HepG2 (cell line): ENCODE measurements at regions not wholly inside any gene's neighbourhood (a gene's known extent, or its start where the extent isn't known, plus 50 kb on each side); places are given as distances from the start of the nearest gene placed in this dataset.
"Not testable (repeated sequence)": the region's sequence is repeated elsewhere in the genome, so short reads cannot be mapped to it uniquely, and the experiment has no call there.

ENCODE experiments used
- ATAC-seq: fragments of 200-7000 bp; cut with Tn5 transposase; 3 replicates; pipeline ENCODE4 v1.9.1; 2020; ENCODE audit warnings: mild to moderate bottlenecking, moderate library complexity
- BruUV-seq: library from RNA; stranded (reverse); fragments of 400-500 nt; replicated peaks from 2 replicates; lab custom pipeline; 2021; lab: Mats Ljungman, UMichigan
- CTCF ChIA-PET: fragments of 300-600 bp; formaldehyde crosslinking; extraction: SDS; loops from one replicate; lab custom pipeline; 2021; ENCODE audit warnings: low total read pairs, inconsistent platforms, low intra/inter-chr PET ratio; lab: Yijun Ruan, JAX
- POLR2A ChIA-PET: fragments of 350-600 bp; sonication (Branson Sonifier 250); formaldehyde crosslinking; loops from one replicate; lab custom pipeline; 2020; ENCODE audit warnings: antibody characterized with exemption, inconsistent platforms; lab: Yijun Ruan, JAX
- DNase-seq: peaks from one replicate; pipeline ENCODE4 v3.0.0-alpha.2; 2015; ENCODE audit warnings: low spot score
- FAIRE-seq: peaks from 3 replicates; lab custom pipeline; 2011; peaks lifted over from hg19 to GRCh38; lab: Jason Lieb, UNC
- H2AFZ ChIP-seq: one replicate; pipeline ENCODE4 v1.6.1; 2011; ENCODE audit warnings: low read length, inconsistent platforms
- H3K27ac ChIP-seq: fragments of 300-600 bp; 3 replicates; pipeline ENCODE4 v1.8.0; 2011; ENCODE audit warnings: mixed run types, mild to moderate bottlenecking, mixed read lengths, low read length, inconsistent platforms; ENCODE audit not compliant: insufficient read depth; ENCODE audit errors: extremely low read length
- H3K27me3 ChIP-seq, 2 experiments: fragments of 200-600 bp in 1 of 2; 2 replicates in 1 of 2; 3 replicates in 1 of 2; pipeline versions ENCODE4 v1.6.0 to v1.8.0; 2011; ENCODE audit warnings: low read length in 2 of 2, mild to moderate bottlenecking in 2 of 2, moderate library complexity in 2 of 2, inconsistent platforms in 1 of 2; ENCODE audit not compliant: insufficient read depth in 2 of 2, control insufficient read depth in 1 of 2
- H3K36me3 ChIP-seq, 2 experiments: fragments of 200-600 bp in 1 of 2; replicated peaks in 1 of 2; 2 replicates in 1 of 2; 3 replicates in 1 of 2; pipeline versions ENCODE4 v1.5.1 to v1.8.0; 2011; ENCODE audit warnings: low read length in 2 of 2, inconsistent platforms in 1 of 2; ENCODE audit not compliant: insufficient read depth in 2 of 2, control insufficient read depth in 1 of 2
- H3K4me1 ChIP-seq: 2 replicates; pipeline ENCODE4 v1.5.1; 2012; ENCODE audit warnings: low read length, inconsistent platforms; ENCODE audit not compliant: insufficient read depth
- H3K4me2 ChIP-seq: 2 replicates; pipeline ENCODE4 v1.6.0; 2011; ENCODE audit warnings: low read depth, low read length, inconsistent platforms
- H3K4me3 ChIP-seq, 3 experiments: fragments of 200-600 bp in 1 of 3; sonication (generic), shearing (Covaris generic) in 1 of 3; replicated peaks in 1 of 3; 2 replicates each; pipeline ENCODE4 v1.5.1; 2011 to 2016; ENCODE audit warnings: low read length in 3 of 3, inconsistent platforms in 2 of 3, low read depth in 2 of 3, mild to moderate bottlenecking in 2 of 3, control low read depth in 1 of 3, mixed read lengths in 1 of 3; ENCODE audit not compliant: insufficient read depth in 1 of 3
- H3K79me2 ChIP-seq: one replicate; pipeline ENCODE4 v1.6.1; 2011; ENCODE audit warnings: low read length, inconsistent platforms; ENCODE audit not compliant: insufficient read depth
- H3K9ac ChIP-seq: 2 replicates; pipeline ENCODE4 v1.6.0; 2011; ENCODE audit warnings: mild to moderate bottlenecking, low read depth, low read length, inconsistent platforms; ENCODE audit not compliant: insufficient read depth
- H3K9me3 ChIP-seq: 2 replicates; pipeline ENCODE4 v1.5.1; 2012; ENCODE audit warnings: mild to moderate bottlenecking, low read length
- H4K20me1 ChIP-seq: 2 replicates; pipeline ENCODE4 v1.6.0; 2011; ENCODE audit warnings: inconsistent platforms, mild to moderate bottlenecking, low read length, moderate library complexity; ENCODE audit not compliant: insufficient read depth
- ARNTL ChIP-seq: sonication (generic); formaldehyde crosslinking; IDR thresholded peaks from 2 replicates; pipeline ENCODE4 v1.4.0; 2020; ENCODE audit warnings: mild to moderate bottlenecking, missing genetic modification reagents
- CCDC6 ChIP-seq: sonication (generic); formaldehyde crosslinking; IDR thresholded peaks from 2 replicates; pipeline ENCODE4 v1.8.1; 2022; ENCODE audit warnings: mild to moderate bottlenecking, missing genetic modification reagents, moderate library complexity
- CEBPB ChIP-seq: IDR thresholded peaks from 2 replicates; pipeline ENCODE4 v1.6.1; 2011; ENCODE audit warnings: low read depth, low read length, improper control_type of control experiment, borderline replicate concordance
- CREM ChIP-seq, 2 experiments: sonication (generic) in 1 of 2; formaldehyde crosslinking in 1 of 2; IDR thresholded peaks; 2 replicates each; pipeline versions ENCODE4 v1.4.0 to v1.6.1; 2016 to 2020; ENCODE audit warnings: antibody characterized with exemption in 1 of 2, mild to moderate bottlenecking in 1 of 2, missing genetic modification reagents in 1 of 2
- FOSL2 ChIP-seq: sonication (generic); formaldehyde crosslinking; IDR thresholded peaks from 2 replicates; pipeline ENCODE4 v1.4.0; 2020; ENCODE audit warnings: missing genetic modification reagents
- POLR2AphosphoS2 ChIP-seq: IDR thresholded peaks from 2 replicates; pipeline ENCODE4 v1.6.1; 2011; ENCODE audit warnings: low read depth, low read length, improper control_type of control experiment
- RFXAP ChIP-seq: sonication (generic); formaldehyde crosslinking; IDR thresholded peaks from 2 replicates; pipeline ENCODE4 v1.4.0; 2020; ENCODE audit warnings: missing genetic modification reagents, borderline replicate concordance
- TFE3 ChIP-seq: IDR thresholded peaks from 2 replicates; pipeline ENCODE4 v1.6.1; 2016
- ZNF205 ChIP-seq: IDR thresholded peaks from 2 replicates; pipeline ENCODE4 v1.6.1; 2018; ENCODE audit warnings: missing biosample characterization, missing genetic modification reagents
- ZNF280B ChIP-seq: sonication (generic); formaldehyde crosslinking; IDR thresholded peaks from 2 replicates; pipeline ENCODE4 v1.5.0; 2020; ENCODE audit warnings: missing genetic modification reagents, mild to moderate bottlenecking, borderline replicate concordance
- ZNF468 ChIP-seq: sonication (generic); formaldehyde crosslinking; IDR thresholded peaks from 2 replicates; pipeline ENCODE4 v1.8.0; 2022; ENCODE audit warnings: mild to moderate bottlenecking, moderate library complexity, missing genetic modification reagents
- ZNF562 ChIP-seq: sonication (generic); formaldehyde crosslinking; IDR thresholded peaks from 2 replicates; pipeline ENCODE4 v1.8.0; 2022; ENCODE audit warnings: missing genetic modification reagents, borderline replicate concordance
- ZNF574 ChIP-seq: sonication (generic); formaldehyde crosslinking; IDR thresholded peaks from 2 replicates; pipeline ENCODE4 v1.4.0; 2020; ENCODE audit warnings: missing genetic modification reagents
- ZSCAN9 ChIP-seq: IDR thresholded peaks from 2 replicates; pipeline ENCODE4 v1.6.1; 2016; ENCODE audit warnings: borderline replicate concordance
- WGBS: methylation state at CpG from one replicate; pipeline ENCODE4 v1.1.6; 2017; ENCODE audit warnings: low lambda C conversion rate; 5-methylcytosine and 5-hydroxymethylcytosine counted together
- in situ Hi-C: cut with HindIII; loops from 2 replicates; pipeline ENCODE4 v1.10.0; 2017; ENCODE audit warnings: low pct_unique_long_range_greater_than_20kb; ENCODE audit not compliant: extremely low pct_ligation_motif_present
- intact Hi-C: fragments of 100-400 bp; cut with micrococcal nuclease; formaldehyde crosslinking; loops from one replicate; pipeline ENCODE4 v1.10.0; 2022; ENCODE audit not compliant: unreplicated experiment

DNA sequence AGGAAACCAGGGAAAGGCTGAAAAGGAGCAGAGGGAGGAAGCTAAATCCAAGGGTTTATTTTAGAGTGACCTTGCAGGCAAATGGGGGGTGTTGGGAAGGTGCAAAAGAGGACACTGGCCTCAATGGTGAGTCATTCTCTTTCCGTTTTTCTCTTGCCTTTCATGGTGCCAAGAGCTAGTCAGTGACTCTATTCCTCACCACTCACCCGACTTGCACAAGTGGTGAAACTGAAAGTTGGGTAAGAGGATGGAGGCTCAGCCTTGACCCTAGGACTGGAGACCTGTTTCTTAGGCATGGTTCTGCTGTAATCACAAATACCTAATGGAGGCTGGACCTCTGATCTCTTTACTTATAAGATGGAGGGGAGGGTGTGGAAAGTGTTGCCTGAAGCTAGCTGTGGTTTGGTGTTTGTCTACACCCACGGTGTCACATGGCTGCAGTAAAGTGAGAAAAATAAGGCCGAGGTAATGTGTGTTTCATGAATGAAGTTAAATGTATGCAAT is 67.3 kb upstream of the CREB3L1 start:
- Histone ChIP-seq H3K4me3 (no peak overlapping the region), H3K27ac (no peak overlapping the region), H3K4me2 (peak overlapping the region; percentile 43; the same call in 1 of the 2 replicates), H3K27me3 (peaks cover 0 to 9% of the 10 kb centered on the region in 2 experiments; a peak in 3 of 5 replicates), H3K9ac (no peak overlapping the region), H3K79me2 (no peaks in the 10 kb centered on the region)
- intact Hi-C loops (no loop called here), in situ Hi-C loops (no loop called here)
- DNase-seq (peak; percentile 27), ATAC-seq (peak; percentile 27; the same call in 2 of the 3 replicates), FAIRE-seq (no peak)
- WGBS, result under 1% methylated on average over 4 of the region's 4 CpGs
- BruUV-seq, result no TSS peak
- POLR2A ChIA-PET, result interaction anchor here (2.3 kb wide), 1 partner anchor 33 kb away, joined by 8 read pairs; no protein-coding TSS in a partner anchor
- CTCF ChIA-PET, result no interaction called here
- TF ChIP-seq POLR2AphosphoS2, result no peak
- peak; percentile 72 for TF ChIP-seq FOSL2 (CRISPR knock-in tag)
- no peak for TF ChIP-seq ZNF574 (CRISPR knock-in tag)
- no peak for TF ChIP-seq CREM (IDR thresholded peaks at IDR 0.05)
- no peak for TF ChIP-seq CREM (CRISPR knock-in tag; IDR thresholded peaks at IDR 0.05)
- TF ChIP-seq ZSCAN9, result no peak
- TF ChIP-seq ZNF205 (CRISPR knock-in tag), result no peak
- TF ChIP-seq RFXAP, result no peak
- TF ChIP-seq ZNF468 (CRISPR knock-in tag), result no peak
- TF ChIP-seq TFE3 (CRISPR knock-in tag), result no peak
- TF ChIP-seq ZNF280B (CRISPR knock-in tag), result no peak
- TF ChIP-seq ZNF562 (CRISPR knock-in tag), result no peak
- no peak for TF ChIP-seq ARNTL
- TF ChIP-seq CEBPB, result peak; percentile 69; the same call in 1 of the 2 replicates
- no peak for TF ChIP-seq CCDC6 (CRISPR knock-in tag)
- TF ChIP-seq, all 625 proteins: peak for 2
- Histone ChIP-seq H3K36me3 (no peaks in the 10 kb centered on the region), H2AFZ (no peak overlapping the region), H3K9me3 (no peaks in the 10 kb centered on the region), H4K20me1 (no peaks in the 10 kb centered on the region), H3K4me1 (peaks cover 9% of the 10 kb centered on the region)

GRCh38 chr11:46209624-46210023 is 67.8 kb upstream of the CREB3L1 start:
- POLR2A ChIA-PET, result interaction anchor here (2.3 kb wide), 1 partner anchor 33 kb away, joined by 8 read pairs; no protein-coding TSS in a partner anchor
- H3K27ac ChIP-seq, in situ Hi-C loops: not testable (repeated sequence)

More at GRCh38 chr11:46209624-46210023, 67.8 kb upstream of the CREB3L1 start:
- FAIRE-seq, H3K36me3 ChIP-seq, H2AFZ ChIP-seq, H3K9me3 ChIP-seq, H3K4me3 ChIP-seq, BruUV-seq, H3K79me2 ChIP-seq, H3K27me3 ChIP-seq, H4K20me1 ChIP-seq, H3K4me2 ChIP-seq, ATAC-seq, DNase-seq, H3K9ac ChIP-seq, H3K4me1 ChIP-seq, CTCF ChIA-PET, intact Hi-C loops: not testable (repeated sequence)
- WGBS, result 47% methylated on average over 5 of the region's 5 CpGs
